Activated naive CD4-positive, alpha-beta T cell treated with anti-CD3 and anti-CD28 coated beads for 36 hours (primary cell): ENCODE measurements at regions not wholly inside any gene's neighbourhood (a gene's known extent, or its start where the extent isn't known, plus 50 kb on each side); places are given as distances from the start of the nearest gene placed in this dataset.

Experiments
- CTCF ChIA-PET: fragments of 350-600 bp; sonication (Branson Sonifier 250); formaldehyde crosslinking; loops from one replicate; lab custom pipeline; 2021; ENCODE audit warnings: antibody characterized with exemption; lab: Charles Lee
- DNase-seq: peaks from one replicate; pipeline ENCODE4 v3.0.0-alpha.2; 2020
- H3K27ac Mint-ChIP-seq: one replicate; pipeline ENCODE4 v1.8.0; 2021; ENCODE audit warnings: mild to moderate bottlenecking, mixed read lengths
- H3K27me3 Mint-ChIP-seq: one replicate; pipeline ENCODE4 v1.8.0; 2021; ENCODE audit warnings: low read depth, mixed read lengths
- H3K36me3 Mint-ChIP-seq: one replicate; pipeline ENCODE4 v1.8.0; 2021; ENCODE audit warnings: low read depth, mixed read lengths
- H3K4me1 Mint-ChIP-seq: one replicate; pipeline ENCODE4 v1.8.0; 2021; ENCODE audit warnings: low read depth, mixed read lengths
- H3K4me3 Mint-ChIP-seq: one replicate; pipeline ENCODE4 v1.8.0; 2021; ENCODE audit warnings: mild to moderate bottlenecking, moderate library complexity, mixed read lengths
- H3K9me3 Mint-ChIP-seq: one replicate; pipeline ENCODE4 v1.8.0; 2021; ENCODE audit warnings: mixed read lengths
- intact Hi-C: fragments of 100-400 bp; cut with micrococcal nuclease; formaldehyde crosslinking; loops from one replicate; pipeline ENCODE4 v1.15.1; 2023

GRCh38 chr4:26137288-26137687 lies 183.5 kb upstream of the RBPJ start:
- intact Hi-C loops: no loop called here
- no peaks in the 10 kb centered on the region for H3K36me3 Mint-ChIP-seq
- no peak for DNase-seq
- peaks cover 3% of the 10 kb centered on the region for H3K9me3 Mint-ChIP-seq
- CTCF ChIA-PET: interaction anchor here (0.6 kb wide), 1 partner anchor 81 kb away, joined by 3 read pairs; no protein-coding TSS in a partner anchor
- H3K27ac Mint-ChIP-seq: no peak overlapping the region
- no peaks in the 10 kb centered on the region for H3K27me3 Mint-ChIP-seq
- peaks cover 14% of the 10 kb centered on the region for H3K4me1 Mint-ChIP-seq
- no peak overlapping the region for H3K4me3 Mint-ChIP-seq

- CTCF ChIA-PET: interaction anchor here (0.5 to 1.2 kb wide), 3 partner anchors 12 to 45 kb away, joined by 3 to 4 read pairs (median 3); no protein-coding TSS in a partner anchor
- Mint-ChIP-seq H3K36me3 (no peaks in the 10 kb centered on the region), H3K4me1 (peaks cover 8% of the 10 kb centered on the region), H3K4me3 (no peak overlapping the region), H3K27me3 (no peaks in the 10 kb centered on the region), H3K27ac (no peak overlapping the region), H3K9me3 (peaks cover 3% of the 10 kb centered on the region)
- intact Hi-C loops: no loop called here
- no peak for DNase-seq
Measured at GRCh38 chr4:26139310-26139924, 181.4 kb upstream of the RBPJ start.

- H3K4me3 Mint-ChIP-seq: no peak overlapping the region
- intact Hi-C loops: no loop called here
- CTCF ChIA-PET: no interaction called here
- H3K36me3 Mint-ChIP-seq: no peaks in the 10 kb centered on the region
- no peaks in the 10 kb centered on the region for H3K9me3 Mint-ChIP-seq
- peaks cover 17% of the 10 kb centered on the region for H3K4me1 Mint-ChIP-seq
- no peak for DNase-seq
- H3K27me3 Mint-ChIP-seq: no peaks in the 10 kb centered on the region
- H3K27ac Mint-ChIP-seq: no peak overlapping the region
Measured at GRCh38 chr4:26140150-26140898, 180.5 kb upstream of the RBPJ start.

- intact Hi-C loops: no loop called here
- H3K36me3 Mint-ChIP-seq: no peaks in the 10 kb centered on the region
- CTCF ChIA-PET: interaction anchor here (0.5 kb wide), 1 partner anchor 186 kb away, joined by 3 read pairs; no protein-coding TSS in a partner anchor
- no peak for DNase-seq
- H3K9me3 Mint-ChIP-seq: no peaks in the 10 kb centered on the region
- H3K4me3 Mint-ChIP-seq: no peak overlapping the region
- H3K4me1 Mint-ChIP-seq: peaks cover 18% of the 10 kb centered on the region
- no peak overlapping the region for H3K27ac Mint-ChIP-seq
- no peaks in the 10 kb centered on the region for H3K27me3 Mint-ChIP-seq
Measured at GRCh38 chr4:26141051-26141721, 179.6 kb upstream of the RBPJ start.

GRCh38 chr4:26141911-26142638 lies 178.7 kb upstream of the RBPJ start:
- H3K27me3 Mint-ChIP-seq: no peaks in the 10 kb centered on the region
- no peaks in the 10 kb centered on the region for H3K9me3 Mint-ChIP-seq
- intact Hi-C loops: no loop called here
- H3K4me3 Mint-ChIP-seq: no peak overlapping the region
- CTCF ChIA-PET: interaction anchor here (0.5 kb wide), 1 partner anchor 186 kb away, joined by 3 read pairs; no protein-coding TSS in a partner anchor
- DNase-seq: peak; percentile 10
- no peak overlapping the region for H3K27ac Mint-ChIP-seq
- peaks cover 18% of the 10 kb centered on the region for H3K4me1 Mint-ChIP-seq
- no peaks in the 10 kb centered on the region for H3K36me3 Mint-ChIP-seq

- H3K27ac Mint-ChIP-seq: no peak overlapping the region
- no peak overlapping the region for H3K4me3 Mint-ChIP-seq
- intact Hi-C loops: no loop called here
- H3K9me3 Mint-ChIP-seq: no peaks in the 10 kb centered on the region
- no peak for DNase-seq
- H3K4me1 Mint-ChIP-seq: peaks cover 25% of the 10 kb centered on the region
- CTCF ChIA-PET: no interaction called here
- H3K36me3 Mint-ChIP-seq: no peaks in the 10 kb centered on the region
- H3K27me3 Mint-ChIP-seq: peaks cover 6% of the 10 kb centered on the region
Measured at GRCh38 chr4:26144526-26145155, 176.2 kb upstream of the RBPJ start.

- Mint-ChIP-seq H3K4me3 (no peak overlapping the region), H3K27me3 (peaks cover 8% of the 10 kb centered on the region), H3K9me3 (no peaks in the 10 kb centered on the region), H3K4me1 (peaks cover 25% of the 10 kb centered on the region), H3K36me3 (no peaks in the 10 kb centered on the region), H3K27ac (no peak overlapping the region)
- CTCF ChIA-PET: no interaction called here
- no peak for DNase-seq
- intact Hi-C loops: no loop called here
Measured at GRCh38 chr4:26145212-26145611, 175.6 kb upstream of the RBPJ start.

GRCh38 chr4:26148927-26149326 lies 171.9 kb upstream of the RBPJ start:
- DNase-seq: no peak
- Mint-ChIP-seq H3K27ac (no peak overlapping the region), H3K4me1 (peaks cover 27% of the 10 kb centered on the region), H3K9me3 (no peaks in the 10 kb centered on the region), H3K27me3 (peaks cover 9% of the 10 kb centered on the region), H3K4me3 (no peak overlapping the region), H3K36me3 (no peaks in the 10 kb centered on the region)
- intact Hi-C loops: no loop called here
- CTCF ChIA-PET: no interaction called here

GRCh38 chr4:26150948-26151347 lies 169.9 kb upstream of the RBPJ start:
- Mint-ChIP-seq H3K27me3 (peaks cover 10% of the 10 kb centered on the region), H3K36me3 (no peaks in the 10 kb centered on the region), H3K9me3 (no peaks in the 10 kb centered on the region), H3K4me1 (peaks cover 16% of the 10 kb centered on the region), H3K4me3 (no peak overlapping the region), H3K27ac (peak overlapping the region; percentile 75)
- intact Hi-C loops: loop anchor here (1.0 to 2.0 kb wide), 2 partner anchors 76 to 168 kb away; no protein-coding TSS in a partner anchor
- CTCF ChIA-PET: interaction anchor here (1.0 kb wide), 1 partner anchor 55 kb away, joined by 3 read pairs; no protein-coding TSS in a partner anchor
- peak; percentile 54 for DNase-seq

- Mint-ChIP-seq H3K27ac (no peak overlapping the region), H3K4me3 (no peak overlapping the region), H3K4me1 (peaks cover 16% of the 10 kb centered on the region), H3K36me3 (no peaks in the 10 kb centered on the region), H3K27me3 (peaks cover 10% of the 10 kb centered on the region), H3K9me3 (no peaks in the 10 kb centered on the region)
- CTCF ChIA-PET: no interaction called here
- no peak for DNase-seq
- intact Hi-C loops: loop anchor here (1.0 to 2.0 kb wide), 2 partner anchors 77 to 168 kb away; no protein-coding TSS in a partner anchor
Measured at GRCh38 chr4:26151615-26152014, 169.2 kb upstream of the RBPJ start.

- no peak for DNase-seq
- CTCF ChIA-PET: no interaction called here
- no peaks in the 10 kb centered on the region for H3K9me3 Mint-ChIP-seq
- intact Hi-C loops: no loop called here
- peaks cover 16% of the 10 kb centered on the region for H3K4me1 Mint-ChIP-seq
- no peak overlapping the region for H3K27ac Mint-ChIP-seq
- no peak overlapping the region for H3K4me3 Mint-ChIP-seq
- peaks cover 10% of the 10 kb centered on the region for H3K27me3 Mint-ChIP-seq
- no peaks in the 10 kb centered on the region for H3K36me3 Mint-ChIP-seq
Measured at GRCh38 chr4:26152056-26152455, 168.8 kb upstream of the RBPJ start.
